ENCODE measurements at regions not wholly inside any gene's neighbourhood (a gene's known extent, or its start where the extent isn't known, plus 50 kb on each side); places are given as distances from the start of the nearest gene placed in this dataset.

GRCh38 chr4:33272722-33273121 is 2552.6 kb downstream of the PCDH7 start:
- H3K27ac ChIP-seq (ENCODE audit: low read depth in 1 of 2, low read length in 2 of 2), result no peak overlapping the region
- Mint-ChIP-seq H3K4me1 (ENCODE audit: low read depth) (no peaks in the 10 kb centered on the region), H3K27me3 (no peaks in the 10 kb centered on the region), H3K4me3 (no peak overlapping the region), H3K36me3 (ENCODE audit: low read depth) (no peaks in the 10 kb centered on the region), H3K9me3 (peaks cover 4% of the 10 kb centered on the region), H3K27ac (no peak overlapping the region)
- H3K4me1 ChIP-seq (ENCODE audit: insufficient read depth, low read length), result no peaks in the 10 kb centered on the region
- DNase-seq, result no peak
- H3K4me3 ChIP-seq (ENCODE audit: low read length), result no peak overlapping the region
- ChIA-PET CTCF (no interaction called here), POLR2A (no interaction called here)
- ATAC-seq (ENCODE audit: poor library complexity), result no peak
- no peaks in the 10 kb centered on the region for H3K36me3 ChIP-seq (ENCODE audit: insufficient read depth, low read length)
- TF ChIP-seq CTCF (IDR thresholded peaks at IDR 0.05), result no peak
- H3K9me3 ChIP-seq (ENCODE audit: control insufficient read depth in 1 of 2, insufficient read depth in 1 of 2, low read length in 2 of 2), result peaks cover 0 to 4% of the 10 kb centered on the region in 2 experiments
- no peaks in the 10 kb centered on the region for H3K27me3 ChIP-seq (ENCODE audit: control insufficient read depth in 1 of 2, insufficient read depth in 2 of 2, low read length in 2 of 2)
- intact Hi-C loops (cut with DNase I, micrococcal nuclease), result no loop called here

GRCh38 chr4:33283818-33284217 is 2563.6 kb downstream of the PCDH7 start:
- Mint-ChIP-seq H3K27me3 (no peaks in the 10 kb centered on the region), H3K4me3 (no peak overlapping the region), H3K27ac (no peak overlapping the region), H3K9me3 (peaks cover 12% of the 10 kb centered on the region), H3K4me1 (ENCODE audit: low read depth) (no peaks in the 10 kb centered on the region), H3K36me3 (ENCODE audit: low read depth) (no peaks in the 10 kb centered on the region)
- DNase-seq, result no peak
- CTCF ChIA-PET, result no interaction called here
- ATAC-seq (ENCODE audit: poor library complexity), result no peak
- H3K9me3 ChIP-seq (ENCODE audit: control insufficient read depth in 1 of 2, insufficient read depth in 1 of 2, low read length in 2 of 2), result peaks cover 0 to 2% of the 10 kb centered on the region in 2 experiments
- no peaks in the 10 kb centered on the region for H3K4me1 ChIP-seq (ENCODE audit: insufficient read depth, low read length)
- H3K27me3 ChIP-seq (ENCODE audit: control insufficient read depth in 1 of 2, insufficient read depth in 2 of 2, low read length in 2 of 2), result no peaks in the 10 kb centered on the region
- intact Hi-C loops (cut with DNase I, micrococcal nuclease), result no loop called here
- POLR2A ChIA-PET, result no interaction called here
- no peak for TF ChIP-seq CTCF (IDR thresholded peaks at IDR 0.05)
- H3K4me3 ChIP-seq (ENCODE audit: low read length), result no peak overlapping the region
- H3K27ac ChIP-seq (ENCODE audit: low read depth in 1 of 2, low read length in 2 of 2), result no peak overlapping the region
- H3K36me3 ChIP-seq (ENCODE audit: insufficient read depth, low read length), result no peaks in the 10 kb centered on the region

GRCh38 chr4:33296876-33297455 is 2576.8 kb downstream of the PCDH7 start:
- CTCF ChIA-PET, result no interaction called here
- H3K27me3 Mint-ChIP-seq, result no peaks in the 10 kb centered on the region

More at GRCh38 chr4:33296876-33297455, 2576.8 kb downstream of the PCDH7 start:
- Histone ChIP-seq H3K9me3 (ENCODE audit: control insufficient read depth in 1 of 2, insufficient read depth in 1 of 2, low read length in 2 of 2) (peaks cover 0 to 9% of the 10 kb centered on the region in 2 experiments), H3K27me3 (ENCODE audit: control insufficient read depth in 1 of 2, insufficient read depth in 2 of 2, low read length in 2 of 2) (no peaks in the 10 kb centered on the region), H3K27ac (ENCODE audit: low read depth in 1 of 2, low read length in 2 of 2) (no peak overlapping the region), H3K4me1 (ENCODE audit: insufficient read depth, low read length) (no peaks in the 10 kb centered on the region), H3K4me3 (ENCODE audit: low read length) (no peak overlapping the region), H3K36me3 (ENCODE audit: insufficient read depth, low read length) (no peaks in the 10 kb centered on the region)
- no peaks in the 10 kb centered on the region for H3K4me1 Mint-ChIP-seq (ENCODE audit: low read depth)
- ATAC-seq (ENCODE audit: poor library complexity), result no peak
- TF ChIP-seq CTCF (IDR thresholded peaks at IDR 0.05), result no peak
- H3K27ac Mint-ChIP-seq, result no peak overlapping the region
- no peak overlapping the region for H3K4me3 Mint-ChIP-seq
- intact Hi-C loops (cut with DNase I, micrococcal nuclease), result no loop called here
- DNase-seq, result no peak
- H3K9me3 Mint-ChIP-seq, result peaks cover 19% of the 10 kb centered on the region
- POLR2A ChIA-PET, result no interaction called here
- no peaks in the 10 kb centered on the region for H3K36me3 Mint-ChIP-seq (ENCODE audit: low read depth)
